ENCODE measurements at regions not wholly inside any gene's neighbourhood (a gene's known extent, or its start where the extent isn't known, plus 50 kb on each side); places are given as distances from the start of the nearest gene placed in this dataset.

GRCh38 chr12:112645586-112645985, 146.0 kb upstream of the RPH3A start:
- Histone ChIP-seq H3K9me3 (ENCODE audit: control insufficient read depth, insufficient read depth, low read length) (no peaks in the 10 kb centered on the region), H3K36me3 (ENCODE audit: control insufficient read depth, insufficient read depth, low read length) (no peaks in the 10 kb centered on the region), H2BK15ac (ENCODE audit: low read depth, low read length) (no peak overlapping the region), H3K4ac (ENCODE audit: low read depth, low read length) (no peak overlapping the region), H3K27ac (ENCODE audit: insufficient read depth, low read length) (no peak overlapping the region), H3K27me3 (ENCODE audit: control insufficient read depth, insufficient read depth, low read length) (no peaks in the 10 kb centered on the region), H2BK5ac (ENCODE audit: low read depth, low read length, poor library complexity, severe bottlenecking) (no peak overlapping the region), H2AFZ (replicated peaks; ENCODE audit: low read length, poor library complexity) (no peak overlapping the region), H3K4me1 (ENCODE audit: control insufficient read depth, insufficient read depth, low read length) (no peaks in the 10 kb centered on the region), H2AK5ac (ENCODE audit: low read depth, low read length) (no peak overlapping the region), H3K9ac (ENCODE audit: low read depth, low read length) (no peak overlapping the region), H4K20me1 (ENCODE audit: insufficient read depth, low read length) (no peaks in the 10 kb centered on the region), H3K79me1 (ENCODE audit: low read depth in 1 of 2, low read length in 2 of 2) (no peaks in the 10 kb centered on the region), H2BK120ac (ENCODE audit: low read depth, low read length) (no peak overlapping the region), H2AK9ac (replicated peaks; ENCODE audit: low read depth, low read length, poor library complexity) (no peak overlapping the region), H4K8ac (ENCODE audit: low read depth in 2 of 2, low read length in 2 of 2) (no peak overlapping the region), H4K5ac (ENCODE audit: low read depth, low read length) (no peak overlapping the region), H2BK20ac (ENCODE audit: low read depth, low read length) (no peak overlapping the region), H3K4me2 (ENCODE audit: low read depth, low read length) (no peak overlapping the region), H3K14ac (replicated peaks; ENCODE audit: low read depth, low read length) (no peak overlapping the region), H3K4me3 (ENCODE audit: insufficient read depth, low read depth, low read length) (no peak overlapping the region), H3K56ac (ENCODE audit: extremely low read depth, insufficient read depth, low read length) (no peak overlapping the region), H3K23ac (ENCODE audit: low read depth, low read length) (no peak overlapping the region), H4K91ac (ENCODE audit: insufficient read depth, low read depth, low read length) (no peak overlapping the region), H3K9me1 (ENCODE audit: insufficient read depth, low read length) (no peaks in the 10 kb centered on the region), H3K18ac (ENCODE audit: low read depth, low read length) (no peak overlapping the region)
- ChIA-PET CTCF (no interaction called here), POLR2A (ENCODE audit: unreplicated experiment) (no interaction called here)
- WGBS, 2 experiments (ENCODE audit: extremely low coverage in 2 of 2, insufficient read length in 1 of 2): no CpG with 5 or more reads among the region's 7 CpGs
- no TSS peak for BruUV-seq (replicated peaks)
- no peak for TF ChIP-seq RCOR1 (IDR thresholded peaks at IDR 0.05; ENCODE audit: insufficient replicate concordance, low read length)
- TF ChIP-seq MXI1 (IDR thresholded peaks at IDR 0.05; ENCODE audit: borderline replicate concordance, low read depth, low read length): no peak
- TF ChIP-seq RFX5 (IDR thresholded peaks at IDR 0.05; ENCODE audit: low read depth, low read length): no peak
- TF ChIP-seq CTCF (conservative IDR thresholded peaks at IDR 0.05; ENCODE audit: low read depth, low read length): no peak
- TF ChIP-seq BHLHE40 (IDR thresholded peaks at IDR 0.05; ENCODE audit: low read depth, low read length): no peak
- no peak for TF ChIP-seq MAZ (IDR thresholded peaks at IDR 0.05; ENCODE audit: borderline replicate concordance, low read depth, low read length)
- no peak for TF ChIP-seq CHD1 (IDR thresholded peaks at IDR 0.05; ENCODE audit: low read depth, low read length)
- no peak for TF ChIP-seq USF2 (IDR thresholded peaks at IDR 0.05; ENCODE audit: low read depth, low read length)
- no peak for TF ChIP-seq CEBPB (IDR thresholded peaks at IDR 0.05; ENCODE audit: low read depth, low read length)
- TF ChIP-seq ELK1 (IDR thresholded peaks at IDR 0.05; ENCODE audit: borderline replicate concordance, low read depth, low read length): no peak
- TF ChIP-seq RAD21 (IDR thresholded peaks at IDR 0.05; ENCODE audit: low read length): no peak
- intact Hi-C loops (cut with micrococcal nuclease): no loop called here
- in situ Hi-C loops (cut with MboI; ENCODE audit: low sequenced_read_pairs): no loop called here
- no peak for DNase-seq
- ATAC-seq (ENCODE audit: low read depth): no peak
- dilution Hi-C loops (cut with HindIII; ENCODE audit: low sequenced_read_pairs, unreplicated experiment): no loop called here
